Nephron progenitor cell (in vitro differentiated cells): ENCODE measurements at regions not wholly inside any gene's neighbourhood (a gene's known extent, or its start where the extent isn't known, plus 50 kb on each side); places are given as distances from the start of the nearest gene placed in this dataset.

Source experiments
- DNase-seq: peaks from one replicate; pipeline ENCODE4 v3.0.0; 2021
- H3K27ac Mint-ChIP-seq: 2 replicates; pipeline ENCODE4 v1.8.0; 2021; ENCODE audit warnings: mild to moderate bottlenecking, moderate library complexity, mixed read lengths
- H3K27me3 Mint-ChIP-seq: 2 replicates; pipeline ENCODE4 v1.8.0; 2021; ENCODE audit warnings: mild to moderate bottlenecking, low read depth, mixed read lengths; ENCODE audit not compliant: poor library complexity
- H3K36me3 Mint-ChIP-seq: 2 replicates; pipeline ENCODE4 v1.8.0; 2021; ENCODE audit warnings: low read depth, mixed read lengths
- H3K4me1 Mint-ChIP-seq: 2 replicates; pipeline ENCODE4 v1.8.0; 2021; ENCODE audit warnings: mixed read lengths
- H3K4me3 Mint-ChIP-seq: 2 replicates; pipeline ENCODE4 v1.8.0; 2021; ENCODE audit warnings: mild to moderate bottlenecking, moderate library complexity, mixed read lengths
- H3K9me3 Mint-ChIP-seq: 2 replicates; pipeline ENCODE4 v1.8.0; 2021; ENCODE audit warnings: mild to moderate bottlenecking, moderate library complexity, mixed read lengths
- CTCF ChIP-seq: fragments of 200-600 bp; sonication (generic); IDR thresholded peaks from 2 replicates; pipeline ENCODE4 v1.5.0; 2021; ENCODE audit warnings: antibody characterized with exemption

GRCh38 chr14:84036840-84037239, 1493.1 kb upstream of the FLRT2 start:
- Mint-ChIP-seq H3K4me1 (no peaks in the 10 kb centered on the region), H3K4me3 (no peak overlapping the region), H3K36me3 (no peaks in the 10 kb centered on the region), H3K27ac (no peak overlapping the region), H3K9me3 (no peaks in the 10 kb centered on the region), H3K27me3 (no peaks in the 10 kb centered on the region)
- TF ChIP-seq CTCF: no peak
- no peak for DNase-seq

- no peak for DNase-seq
- Mint-ChIP-seq H3K4me3 (no peak overlapping the region), H3K36me3 (no peaks in the 10 kb centered on the region), H3K4me1 (no peaks in the 10 kb centered on the region), H3K9me3 (no peaks in the 10 kb centered on the region), H3K27ac (no peak overlapping the region), H3K27me3 (no peaks in the 10 kb centered on the region)
- TF ChIP-seq CTCF: no peak
Observed at GRCh38 chr14:84037593-84037992, 1492.4 kb upstream of the FLRT2 start.

DNA sequence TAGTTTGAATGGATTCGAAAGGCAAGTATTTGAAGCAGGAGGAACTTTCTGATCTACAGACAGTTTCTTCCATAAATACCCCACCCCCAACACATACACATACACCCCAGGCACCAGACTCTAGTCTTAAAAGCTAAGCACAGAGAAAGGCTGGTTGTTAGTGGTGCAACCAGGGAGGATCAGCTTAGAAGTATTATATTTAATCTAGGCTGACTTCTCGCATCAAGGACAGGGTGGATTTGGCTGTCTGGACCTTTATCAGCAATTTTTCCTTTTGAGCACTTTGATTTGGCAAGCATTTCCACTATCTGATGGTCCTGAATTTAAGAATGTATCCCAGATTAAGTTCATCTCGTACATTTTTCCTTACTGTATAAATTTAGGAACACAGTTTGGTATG, 1489.8 kb upstream of the FLRT2 start:
- Mint-ChIP-seq H3K27me3 (no peaks in the 10 kb centered on the region), H3K4me1 (no peaks in the 10 kb centered on the region), H3K27ac (no peak overlapping the region), H3K4me3 (no peak overlapping the region), H3K9me3 (no peaks in the 10 kb centered on the region), H3K36me3 (no peaks in the 10 kb centered on the region)
- DNase-seq: no peak
- TF ChIP-seq CTCF: no peak

GRCh38 chr14:84041421-84041820, 1488.5 kb upstream of the FLRT2 start:
- H3K36me3 Mint-ChIP-seq: no peaks in the 10 kb centered on the region
- H3K27me3 Mint-ChIP-seq: no peaks in the 10 kb centered on the region
- H3K4me3 Mint-ChIP-seq: no peak overlapping the region
- no peak overlapping the region for H3K27ac Mint-ChIP-seq
- DNase-seq: no peak
- H3K4me1 Mint-ChIP-seq: no peaks in the 10 kb centered on the region
- no peak for TF ChIP-seq CTCF
- H3K9me3 Mint-ChIP-seq: no peaks in the 10 kb centered on the region

- no peak for TF ChIP-seq CTCF
- DNase-seq: no peak
- H3K4me1 Mint-ChIP-seq: no peaks in the 10 kb centered on the region
- H3K36me3 Mint-ChIP-seq: no peaks in the 10 kb centered on the region
- no peaks in the 10 kb centered on the region for H3K27me3 Mint-ChIP-seq
- no peak overlapping the region for H3K4me3 Mint-ChIP-seq
- no peaks in the 10 kb centered on the region for H3K9me3 Mint-ChIP-seq
- no peak overlapping the region for H3K27ac Mint-ChIP-seq
Observed at GRCh38 chr14:84042992-84043391, 1487.0 kb upstream of the FLRT2 start.

GRCh38 chr14:84064316-84065125, 1465.4 kb upstream of the FLRT2 start:
- H3K4me1 Mint-ChIP-seq: no peaks in the 10 kb centered on the region
- DNase-seq: no peak
- no peak for TF ChIP-seq CTCF
- H3K4me3 Mint-ChIP-seq: no peak overlapping the region
- no peaks in the 10 kb centered on the region for H3K9me3 Mint-ChIP-seq
- no peaks in the 10 kb centered on the region for H3K27me3 Mint-ChIP-seq
- H3K36me3 Mint-ChIP-seq: no peaks in the 10 kb centered on the region
- no peak overlapping the region for H3K27ac Mint-ChIP-seq
